ENCODE measurements at regions not wholly inside any gene's neighbourhood (a gene's known extent, or its start where the extent isn't known, plus 50 kb on each side); places are given as distances from the start of the nearest gene placed in this dataset.

- Histone ChIP-seq H3K27ac (no peak overlapping the region), H3K9me3 (ENCODE audit: severe bottlenecking) (no peaks in the 10 kb centered on the region), H3K4me3 (ENCODE audit: low read depth, low read length) (no peak overlapping the region), H3K27me3 (ENCODE audit: insufficient read depth, low read depth, severe bottlenecking) (no peaks in the 10 kb centered on the region), H3K36me3 (no peaks in the 10 kb centered on the region)
- no peak for DNase-seq
- TF ChIP-seq CTCF (IDR thresholded peaks at IDR 0.05; ENCODE audit: low read depth, low read length): no peak
These were observed 83.3 kb downstream of the DDIT4L start for GRCh38 chr4:100106982-100107381.

GRCh38 chr4:100103671-100104070, 86.6 kb downstream of the DDIT4L start:
- TF ChIP-seq CTCF (IDR thresholded peaks at IDR 0.05; ENCODE audit: low read depth, low read length): no peak
- Histone ChIP-seq H3K27me3 (ENCODE audit: insufficient read depth, low read depth, severe bottlenecking) (no peaks in the 10 kb centered on the region), H3K27ac (no peak overlapping the region), H3K9me3 (ENCODE audit: severe bottlenecking) (no peaks in the 10 kb centered on the region), H3K4me3 (ENCODE audit: low read depth, low read length) (no peak overlapping the region), H3K36me3 (no peaks in the 10 kb centered on the region)
- DNase-seq: no peak

DNA sequence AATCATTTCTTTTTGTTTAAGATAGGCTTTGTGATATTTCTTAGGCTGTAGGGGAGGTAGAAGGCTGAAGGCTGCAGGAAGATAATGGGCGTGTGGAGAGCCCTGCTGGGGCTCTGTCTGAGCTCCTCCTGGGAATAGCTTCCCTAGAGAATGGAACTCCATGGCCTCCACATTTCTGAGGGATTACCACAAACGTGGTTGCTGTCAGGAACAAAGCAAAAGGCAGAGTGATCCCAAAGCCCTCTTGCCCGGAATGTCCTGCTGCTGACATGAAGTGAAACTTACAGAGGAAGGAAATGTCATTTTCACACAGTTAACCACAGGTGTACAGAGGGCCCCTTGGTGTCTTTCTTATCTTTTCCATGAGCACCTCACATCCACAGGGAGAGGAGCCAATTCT, 89.3 kb downstream of the DDIT4L start:
- Histone ChIP-seq H3K9me3 (ENCODE audit: severe bottlenecking) (no peaks in the 10 kb centered on the region), H3K27me3 (ENCODE audit: insufficient read depth, low read depth, severe bottlenecking) (no peaks in the 10 kb centered on the region), H3K27ac (no peak overlapping the region), H3K36me3 (no peaks in the 10 kb centered on the region), H3K4me3 (ENCODE audit: low read depth, low read length) (no peak overlapping the region)
- no peak for TF ChIP-seq CTCF (IDR thresholded peaks at IDR 0.05; ENCODE audit: low read depth, low read length)
- no peak for DNase-seq

DNA sequence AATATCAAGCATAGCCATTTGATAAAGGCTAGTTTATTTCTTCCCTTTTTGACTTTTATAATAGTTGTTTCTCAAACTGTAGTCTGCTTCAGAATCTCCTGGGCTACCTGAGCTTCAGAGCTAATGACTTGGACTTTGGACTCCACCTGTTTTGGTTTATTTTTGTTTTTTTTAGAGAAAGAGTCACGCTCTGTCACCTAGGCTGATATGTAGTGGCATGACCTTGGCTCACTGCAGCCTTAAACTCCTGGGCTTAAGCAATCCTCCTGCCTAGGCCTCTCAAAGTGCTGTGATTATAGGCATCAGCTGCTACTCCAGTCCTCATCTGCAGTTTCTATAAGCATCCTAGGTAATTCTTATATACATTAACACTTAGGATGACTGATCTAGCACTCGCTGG, 90.5 kb downstream of the DDIT4L start:
- H3K9me3 ChIP-seq (ENCODE audit: severe bottlenecking): no peaks in the 10 kb centered on the region
- H3K4me3 ChIP-seq (ENCODE audit: low read depth, low read length): no peak overlapping the region
- H3K36me3 ChIP-seq: no peaks in the 10 kb centered on the region
- no peaks in the 10 kb centered on the region for H3K27me3 ChIP-seq (ENCODE audit: insufficient read depth, low read depth, severe bottlenecking)
- TF ChIP-seq CTCF (IDR thresholded peaks at IDR 0.05; ENCODE audit: low read depth, low read length): no peak
- DNase-seq: peak; percentile 20
- H3K27ac ChIP-seq: no peak overlapping the region

DNA sequence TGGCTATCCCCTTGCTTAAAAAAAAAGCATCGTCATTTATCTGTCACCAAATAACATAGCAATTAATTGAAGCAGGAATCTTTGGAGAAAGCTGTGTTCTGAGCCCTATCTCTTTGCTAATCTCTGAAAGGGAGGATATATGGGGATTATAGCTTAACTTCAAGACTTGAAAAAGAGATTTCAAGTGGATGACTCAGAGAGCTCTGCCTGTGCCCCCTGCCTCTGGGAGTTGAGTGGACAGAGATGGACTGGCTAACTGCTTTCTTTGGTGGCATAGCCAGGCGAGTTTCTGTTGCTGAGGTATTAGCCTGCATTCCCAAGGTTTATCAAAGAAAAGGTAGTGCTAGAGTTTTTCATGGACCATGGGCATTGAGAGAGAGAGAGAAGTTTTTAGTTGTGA, 91.6 kb downstream of the DDIT4L start:
- H3K9me3 ChIP-seq (ENCODE audit: severe bottlenecking): no peaks in the 10 kb centered on the region
- H3K27ac ChIP-seq: no peak overlapping the region
- no peak overlapping the region for H3K4me3 ChIP-seq (ENCODE audit: low read depth, low read length)
- H3K36me3 ChIP-seq: no peaks in the 10 kb centered on the region
- DNase-seq: peak; percentile 75
- H3K27me3 ChIP-seq (ENCODE audit: insufficient read depth, low read depth, severe bottlenecking): no peaks in the 10 kb centered on the region
- TF ChIP-seq CTCF (IDR thresholded peaks at IDR 0.05; ENCODE audit: low read depth, low read length): no peak

DNA sequence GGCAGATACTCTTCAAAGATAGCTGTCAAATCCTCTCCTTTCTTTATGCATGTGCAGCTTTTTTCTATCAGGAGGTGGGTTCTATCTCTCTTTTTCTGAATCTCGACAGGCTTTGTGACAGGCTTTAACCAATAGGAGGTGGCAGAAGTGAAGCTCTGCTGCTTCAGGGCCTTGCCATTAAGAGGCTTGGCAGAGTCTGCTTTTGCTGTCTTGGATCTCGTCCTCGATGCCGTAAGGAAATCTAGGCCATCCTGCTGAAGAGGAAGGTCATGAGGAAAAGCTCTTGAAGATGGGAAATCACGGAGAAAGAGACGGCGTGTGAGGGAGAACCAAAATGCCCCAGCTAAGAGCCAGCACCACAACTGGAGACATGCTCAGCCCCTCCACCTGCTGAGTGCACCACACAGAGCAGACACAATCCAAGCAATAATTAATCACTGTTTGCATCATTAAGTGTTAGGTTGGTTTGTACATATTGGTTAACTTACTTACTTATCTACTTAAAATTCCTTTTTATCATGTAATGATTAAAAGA, 92.2 kb downstream of the DDIT4L start:
- H3K4me3 ChIP-seq (ENCODE audit: low read depth, low read length): no peak overlapping the region
- no peaks in the 10 kb centered on the region for H3K36me3 ChIP-seq
- no peaks in the 10 kb centered on the region for H3K9me3 ChIP-seq (ENCODE audit: severe bottlenecking)
- DNase-seq: peak; percentile 18
- no peaks in the 10 kb centered on the region for H3K27me3 ChIP-seq (ENCODE audit: insufficient read depth, low read depth, severe bottlenecking)
- no peak for TF ChIP-seq CTCF (IDR thresholded peaks at IDR 0.05; ENCODE audit: low read depth, low read length)
- no peak overlapping the region for H3K27ac ChIP-seq
